Erythroblast (primary cell): ENCODE measurements at regions not wholly inside any gene's neighbourhood (a gene's known extent, or its start where the extent isn't known, plus 50 kb on each side); places are given as distances from the start of the nearest gene placed in this dataset.

Source experiments
- GATA1 ChIP-seq: IDR thresholded peaks from 2 replicates; pipeline ENCODE4 v1.6.1; 2011; ENCODE audit warnings: low read depth, mild to moderate bottlenecking, control low read depth, low read length, moderate library complexity
- POLR2A ChIP-seq: IDR thresholded peaks from 2 replicates; pipeline ENCODE4 v1.6.1; 2011; ENCODE audit warnings: mild to moderate bottlenecking, low read length

GRCh38 chr2:239651859-239652258 lies 251.0 kb upstream of the HDAC4 start:
- no peak for TF ChIP-seq POLR2A
- TF ChIP-seq GATA1, result no peak
